ENCODE measurements at regions not wholly inside any gene's neighbourhood (a gene's known extent, or its start where the extent isn't known, plus 50 kb on each side); places are given as distances from the start of the nearest gene placed in this dataset.

GRCh38 chr16:17930280-17930679, 406.3 kb downstream of the NPIPA8 start:
- TF ChIP-seq CTCF (IDR thresholded peaks at IDR 0.05; ENCODE audit: low read length) (no peak), EZH2 (optimal IDR thresholded peaks at IDR 0.05; ENCODE audit: low read depth, low read length) (no peak), EZH2phosphoT487 (IDR thresholded peaks at IDR 0.05; ENCODE audit: low read length) (no peak)

Measured in MM.1S (cell line).